ENCODE measurements at regions not wholly inside any gene's neighbourhood (a gene's known extent, or its start where the extent isn't known, plus 50 kb on each side); places are given as distances from the start of the nearest gene placed in this dataset.

DNA sequence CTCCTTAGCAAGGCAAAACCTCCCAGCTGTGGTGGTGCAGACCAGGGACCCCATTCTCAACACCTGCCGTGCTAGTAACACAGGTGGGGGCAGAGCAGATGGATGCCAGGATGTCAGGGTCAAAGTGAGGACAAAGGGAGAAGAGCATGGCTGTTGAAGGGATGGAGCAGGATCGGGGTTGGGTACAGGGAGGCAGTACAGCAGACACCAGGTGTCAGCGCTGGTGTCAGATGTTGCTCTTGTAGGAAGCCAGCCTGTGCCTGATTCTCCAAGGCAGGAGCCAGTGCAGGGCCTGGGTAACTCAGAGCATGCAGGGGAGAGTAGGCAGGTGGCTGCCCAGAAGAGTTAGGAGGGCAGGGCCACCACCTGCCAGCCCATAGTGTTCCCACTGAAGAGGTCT, 222.1 kb upstream of the SPRED2 start:
- Histone ChIP-seq H3K9ac (ENCODE audit: low read length) (no peak overlapping the region), H3K4me2 (ENCODE audit: low read depth, low read length) (no peak overlapping the region), H3K79me2 (ENCODE audit: low read length) (no peaks in the 10 kb centered on the region), H3K27ac (ENCODE audit: low read length) (no peak overlapping the region), H3K9me3 (replicated peaks; ENCODE audit: insufficient read depth, low read length) (no peaks in the 10 kb centered on the region), H2AFZ (ENCODE audit: low read length) (no peak overlapping the region), H3K9me2 (replicated peaks; ENCODE audit: insufficient read depth, low read length) (no peaks in the 10 kb centered on the region), H3K36me3 (replicated peaks; ENCODE audit: insufficient read depth, low read length) (no peaks in the 10 kb centered on the region), H4K20me1 (ENCODE audit: insufficient read depth, low read length) (no peaks in the 10 kb centered on the region), H3F3A (ENCODE audit: insufficient read depth, low read length) (no peaks in the 10 kb centered on the region), H3K27me3 (replicated peaks; ENCODE audit: insufficient read depth, low read length) (no peaks in the 10 kb centered on the region), H3K4me3 (ENCODE audit: low read length) (no peak overlapping the region), H3K4me1 (ENCODE audit: low read length) (no peaks in the 10 kb centered on the region)
- no peak for DNase-seq
- TF ChIP-seq, protein P1, sequence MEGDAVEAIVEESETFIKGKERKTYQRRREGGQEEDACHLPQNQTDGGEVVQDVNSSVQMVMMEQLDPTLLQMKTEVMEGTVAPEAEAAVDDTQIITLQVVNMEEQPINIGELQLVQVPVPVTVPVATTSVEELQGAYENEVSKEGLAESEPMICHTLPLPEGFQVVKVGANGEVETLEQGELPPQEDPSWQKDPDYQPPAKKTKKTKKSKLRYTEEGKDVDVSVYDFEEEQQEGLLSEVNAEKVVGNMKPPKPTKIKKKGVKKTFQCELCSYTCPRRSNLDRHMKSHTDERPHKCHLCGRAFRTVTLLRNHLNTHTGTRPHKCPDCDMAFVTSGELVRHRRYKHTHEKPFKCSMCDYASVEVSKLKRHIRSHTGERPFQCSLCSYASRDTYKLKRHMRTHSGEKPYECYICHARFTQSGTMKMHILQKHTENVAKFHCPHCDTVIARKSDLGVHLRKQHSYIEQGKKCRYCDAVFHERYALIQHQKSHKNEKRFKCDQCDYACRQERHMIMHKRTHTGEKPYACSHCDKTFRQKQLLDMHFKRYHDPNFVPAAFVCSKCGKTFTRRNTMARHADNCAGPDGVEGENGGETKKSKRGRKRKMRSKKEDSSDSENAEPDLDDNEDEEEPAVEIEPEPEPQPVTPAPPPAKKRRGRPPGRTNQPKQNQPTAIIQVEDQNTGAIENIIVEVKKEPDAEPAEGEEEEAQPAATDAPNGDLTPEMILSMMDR (IDR thresholded peaks at IDR 0.05; ENCODE audit: low read length): no peak
- no peak for TF ChIP-seq EZH2phosphoT487 (IDR thresholded peaks at IDR 0.05; ENCODE audit: low read length)
- no peak for TF ChIP-seq EZH2 (optimal IDR thresholded peaks at IDR 0.05; ENCODE audit: low read depth, low read length)

DNA sequence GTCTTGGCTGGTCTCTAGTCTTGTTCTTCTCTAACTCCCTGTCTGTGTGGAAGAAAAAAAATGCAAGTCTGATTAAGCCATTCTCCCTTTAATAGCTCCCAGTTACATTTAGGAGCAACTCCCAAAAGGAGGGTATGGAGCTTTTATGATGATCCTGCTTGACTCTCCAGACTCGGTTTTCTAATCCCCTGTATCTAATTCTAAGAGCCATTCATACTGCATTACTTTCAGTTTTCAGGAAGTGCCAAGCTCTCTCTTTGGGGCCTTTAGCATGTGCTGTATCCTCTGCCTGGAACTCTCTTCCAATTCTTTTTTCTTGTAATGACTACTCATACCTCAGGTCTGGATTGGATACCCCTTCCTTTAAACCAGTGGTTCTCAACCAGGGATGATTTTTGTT, 219.7 kb upstream of the SPRED2 start:
- no peaks in the 10 kb centered on the region for H3K4me1 ChIP-seq (ENCODE audit: low read length)
- H3F3A ChIP-seq (ENCODE audit: insufficient read depth, low read length): no peaks in the 10 kb centered on the region
- no peaks in the 10 kb centered on the region for H3K9me3 ChIP-seq (replicated peaks; ENCODE audit: insufficient read depth, low read length)
- H3K9me2 ChIP-seq (replicated peaks; ENCODE audit: insufficient read depth, low read length): no peaks in the 10 kb centered on the region
- H3K9ac ChIP-seq (ENCODE audit: low read length): no peak overlapping the region
- H3K79me2 ChIP-seq (ENCODE audit: low read length): no peaks in the 10 kb centered on the region
- H3K4me3 ChIP-seq (ENCODE audit: low read length): no peak overlapping the region
- no peaks in the 10 kb centered on the region for H3K36me3 ChIP-seq (replicated peaks; ENCODE audit: insufficient read depth, low read length)
- no peak overlapping the region for H3K4me2 ChIP-seq (ENCODE audit: low read depth, low read length)
- no peaks in the 10 kb centered on the region for H4K20me1 ChIP-seq (ENCODE audit: insufficient read depth, low read length)
- no peaks in the 10 kb centered on the region for H3K27me3 ChIP-seq (replicated peaks; ENCODE audit: insufficient read depth, low read length)
- TF ChIP-seq EZH2phosphoT487 (IDR thresholded peaks at IDR 0.05; ENCODE audit: low read length) (no peak), EZH2 (optimal IDR thresholded peaks at IDR 0.05; ENCODE audit: low read depth, low read length) (no peak)
- TF ChIP-seq, protein P1 (IDR thresholded peaks at IDR 0.05; ENCODE audit: low read length): no peak
- no peak for DNase-seq
- no peak overlapping the region for H2AFZ ChIP-seq (ENCODE audit: low read length)
- H3K27ac ChIP-seq (ENCODE audit: low read length): no peak overlapping the region

DNA sequence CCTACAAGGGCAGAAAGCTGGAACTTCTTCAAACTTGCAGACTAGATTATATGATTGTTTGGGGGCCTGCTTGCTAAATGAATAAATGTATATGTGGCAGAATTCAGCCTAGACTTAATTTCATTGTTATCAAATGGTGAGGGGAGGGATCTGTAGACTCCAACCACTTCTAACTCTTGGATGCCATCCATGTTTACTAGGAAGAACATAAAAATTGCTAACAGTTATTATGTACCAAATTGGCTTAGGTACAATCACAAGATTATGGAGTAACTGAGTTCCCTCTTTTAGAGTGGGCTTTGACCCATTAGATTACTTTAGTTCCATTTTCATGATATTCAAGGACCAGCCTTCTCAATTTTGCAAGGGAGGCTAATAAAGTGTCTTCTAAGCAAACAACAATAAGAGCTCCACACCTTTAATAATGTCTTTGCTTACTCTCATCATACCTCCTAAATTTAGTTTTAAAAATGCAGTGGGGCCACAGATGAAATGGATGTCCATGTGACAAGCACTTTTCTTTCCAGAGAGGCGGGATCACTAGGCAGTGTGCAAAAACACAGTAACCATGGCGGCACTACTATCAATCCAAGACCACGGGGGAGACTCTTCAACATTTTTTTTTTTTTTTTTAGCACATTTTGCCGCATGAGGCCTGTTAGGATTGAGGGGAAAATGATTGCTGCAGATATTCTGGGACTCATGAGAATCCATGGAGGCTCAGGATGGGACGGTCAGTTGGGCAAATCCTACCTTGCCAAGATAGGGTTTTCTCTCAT, 217.6 kb upstream of the SPRED2 start:
- no peaks in the 10 kb centered on the region for H3K27me3 ChIP-seq (replicated peaks; ENCODE audit: insufficient read depth, low read length)
- H3K9me3 ChIP-seq (replicated peaks; ENCODE audit: insufficient read depth, low read length): no peaks in the 10 kb centered on the region
- no peak overlapping the region for H3K4me3 ChIP-seq (ENCODE audit: low read length)
- H4K20me1 ChIP-seq (ENCODE audit: insufficient read depth, low read length): no peaks in the 10 kb centered on the region
- no peaks in the 10 kb centered on the region for H3F3A ChIP-seq (ENCODE audit: insufficient read depth, low read length)
- no peaks in the 10 kb centered on the region for H3K79me2 ChIP-seq (ENCODE audit: low read length)
- H3K36me3 ChIP-seq (replicated peaks; ENCODE audit: insufficient read depth, low read length): no peaks in the 10 kb centered on the region
- no peaks in the 10 kb centered on the region for H3K9me2 ChIP-seq (replicated peaks; ENCODE audit: insufficient read depth, low read length)
- no peak overlapping the region for H2AFZ ChIP-seq (ENCODE audit: low read length)
- TF ChIP-seq EZH2 (optimal IDR thresholded peaks at IDR 0.05; ENCODE audit: low read depth, low read length): no peak
- TF ChIP-seq, protein P1 (IDR thresholded peaks at IDR 0.05; ENCODE audit: low read length): no peak
- no peak for TF ChIP-seq EZH2phosphoT487 (IDR thresholded peaks at IDR 0.05; ENCODE audit: low read length)
- DNase-seq: no peak
- no peak overlapping the region for H3K4me2 ChIP-seq (ENCODE audit: low read depth, low read length)
- H3K9ac ChIP-seq (ENCODE audit: low read length): no peak overlapping the region
- H3K27ac ChIP-seq (ENCODE audit: low read length): no peak overlapping the region
- no peaks in the 10 kb centered on the region for H3K4me1 ChIP-seq (ENCODE audit: low read length)
